Nephron progenitor cell (in vitro differentiated cells): ENCODE measurements at regions not wholly inside any gene's neighbourhood (a gene's known extent, or its start where the extent isn't known, plus 50 kb on each side); places are given as distances from the start of the nearest gene placed in this dataset.

Source experiments
- DNase-seq: peaks from one replicate; pipeline ENCODE4 v3.0.0; 2021
- H3K27ac Mint-ChIP-seq: 2 replicates; pipeline ENCODE4 v1.8.0; 2021; ENCODE audit warnings: mild to moderate bottlenecking, moderate library complexity, mixed read lengths
- H3K27me3 Mint-ChIP-seq: 2 replicates; pipeline ENCODE4 v1.8.0; 2021; ENCODE audit warnings: mild to moderate bottlenecking, low read depth, mixed read lengths; ENCODE audit not compliant: poor library complexity
- H3K36me3 Mint-ChIP-seq: 2 replicates; pipeline ENCODE4 v1.8.0; 2021; ENCODE audit warnings: low read depth, mixed read lengths
- H3K4me1 Mint-ChIP-seq: 2 replicates; pipeline ENCODE4 v1.8.0; 2021; ENCODE audit warnings: mixed read lengths
- H3K4me3 Mint-ChIP-seq: 2 replicates; pipeline ENCODE4 v1.8.0; 2021; ENCODE audit warnings: mild to moderate bottlenecking, moderate library complexity, mixed read lengths
- H3K9me3 Mint-ChIP-seq: 2 replicates; pipeline ENCODE4 v1.8.0; 2021; ENCODE audit warnings: mild to moderate bottlenecking, moderate library complexity, mixed read lengths
- TF ChIP-seq, protein P1 (sequence below): fragments of 200-600 bp; sonication (generic); IDR thresholded peaks from 2 replicates; pipeline ENCODE4 v1.5.0; 2021; ENCODE audit warnings: antibody characterized with exemption

DNA sequence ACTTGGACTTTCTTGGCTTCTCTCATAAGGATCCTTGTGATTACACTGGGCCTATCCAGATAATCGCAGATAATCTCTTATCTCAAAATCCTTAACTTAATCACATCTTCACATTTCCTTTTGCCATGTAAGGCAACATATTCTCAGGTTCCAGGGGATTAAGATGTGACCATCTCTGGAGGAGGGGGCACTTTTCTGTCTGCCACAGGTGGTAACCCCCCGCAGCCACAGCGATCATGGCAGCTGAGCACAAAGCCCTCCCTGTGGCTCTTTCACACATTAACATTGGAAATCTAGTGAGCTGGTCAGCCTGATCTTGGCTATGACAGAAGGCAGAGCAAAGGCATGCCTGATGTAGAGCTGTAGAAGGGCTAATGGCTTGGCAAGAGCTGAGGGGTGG, 69.1 kb upstream of the CD82 start:
- no peak for DNase-seq
- H3K4me3 Mint-ChIP-seq: no peak overlapping the region
- TF ChIP-seq, protein P1, sequence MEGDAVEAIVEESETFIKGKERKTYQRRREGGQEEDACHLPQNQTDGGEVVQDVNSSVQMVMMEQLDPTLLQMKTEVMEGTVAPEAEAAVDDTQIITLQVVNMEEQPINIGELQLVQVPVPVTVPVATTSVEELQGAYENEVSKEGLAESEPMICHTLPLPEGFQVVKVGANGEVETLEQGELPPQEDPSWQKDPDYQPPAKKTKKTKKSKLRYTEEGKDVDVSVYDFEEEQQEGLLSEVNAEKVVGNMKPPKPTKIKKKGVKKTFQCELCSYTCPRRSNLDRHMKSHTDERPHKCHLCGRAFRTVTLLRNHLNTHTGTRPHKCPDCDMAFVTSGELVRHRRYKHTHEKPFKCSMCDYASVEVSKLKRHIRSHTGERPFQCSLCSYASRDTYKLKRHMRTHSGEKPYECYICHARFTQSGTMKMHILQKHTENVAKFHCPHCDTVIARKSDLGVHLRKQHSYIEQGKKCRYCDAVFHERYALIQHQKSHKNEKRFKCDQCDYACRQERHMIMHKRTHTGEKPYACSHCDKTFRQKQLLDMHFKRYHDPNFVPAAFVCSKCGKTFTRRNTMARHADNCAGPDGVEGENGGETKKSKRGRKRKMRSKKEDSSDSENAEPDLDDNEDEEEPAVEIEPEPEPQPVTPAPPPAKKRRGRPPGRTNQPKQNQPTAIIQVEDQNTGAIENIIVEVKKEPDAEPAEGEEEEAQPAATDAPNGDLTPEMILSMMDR: no peak
- peaks cover 6% of the 10 kb centered on the region for H3K4me1 Mint-ChIP-seq
- peaks cover 11% of the 10 kb centered on the region for H3K27me3 Mint-ChIP-seq
- no peaks in the 10 kb centered on the region for H3K9me3 Mint-ChIP-seq
- H3K27ac Mint-ChIP-seq: no peak overlapping the region
- no peaks in the 10 kb centered on the region for H3K36me3 Mint-ChIP-seq

DNA sequence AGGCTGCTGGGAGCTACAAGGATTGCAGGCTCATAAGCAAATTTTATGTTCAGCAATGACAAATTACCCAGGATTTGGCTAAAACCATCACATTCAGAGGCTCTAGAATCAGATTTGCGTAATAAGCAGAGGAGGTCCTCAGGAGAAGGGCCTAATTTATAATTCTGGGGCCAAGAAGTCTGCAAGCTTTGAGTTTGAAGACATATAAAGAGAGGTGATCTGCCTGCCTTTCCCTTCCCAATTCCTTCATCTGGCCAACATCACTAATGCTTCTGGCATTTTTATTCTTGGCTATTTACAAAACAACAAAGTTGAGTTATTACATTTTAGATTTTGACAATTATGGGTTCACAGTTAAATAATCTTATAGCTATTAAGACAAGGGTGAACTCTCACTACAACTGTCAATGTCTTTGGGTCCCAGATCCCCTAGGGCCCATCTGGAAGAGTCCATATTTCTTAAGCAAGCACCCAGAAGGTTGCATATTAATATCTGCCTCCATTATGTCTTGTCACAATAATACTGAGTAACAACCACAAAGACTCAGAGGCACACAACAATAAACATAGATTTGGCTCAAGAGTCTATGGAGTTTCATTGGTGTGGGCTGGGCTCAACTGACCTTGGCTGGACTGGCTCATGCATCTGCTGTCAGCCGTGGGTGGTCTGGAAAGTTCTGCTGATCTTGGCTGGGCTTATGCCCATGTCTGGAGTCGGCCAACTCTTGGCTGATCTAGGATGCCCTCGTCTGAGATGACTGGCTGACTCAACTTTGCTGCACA, 67.2 kb upstream of the CD82 start:
- no peaks in the 10 kb centered on the region for H3K36me3 Mint-ChIP-seq
- H3K4me3 Mint-ChIP-seq: no peak overlapping the region
- H3K4me1 Mint-ChIP-seq: no peaks in the 10 kb centered on the region
- H3K27me3 Mint-ChIP-seq: peaks cover 16% of the 10 kb centered on the region
- no peak overlapping the region for H3K27ac Mint-ChIP-seq
- TF ChIP-seq, protein P1: no peak
- no peaks in the 10 kb centered on the region for H3K9me3 Mint-ChIP-seq
- no peak for DNase-seq

DNA sequence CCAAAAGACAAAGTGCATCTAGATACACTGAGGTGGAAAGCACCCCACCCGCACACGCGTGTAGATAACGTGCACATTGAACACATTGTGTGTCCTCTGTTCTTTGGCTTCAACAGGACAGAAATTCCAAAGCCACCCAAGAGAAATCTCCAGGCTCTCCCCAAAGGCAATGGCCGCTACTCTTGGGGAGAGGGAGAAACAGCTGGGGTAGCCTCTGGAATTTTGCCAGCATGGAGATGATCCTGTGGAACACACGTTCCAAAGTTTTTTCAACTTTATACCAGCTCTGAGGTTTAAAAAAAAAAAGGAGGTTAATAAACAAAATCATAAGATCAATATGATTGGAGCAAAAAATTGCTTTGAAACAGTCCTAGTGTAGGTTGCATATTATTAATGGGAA, 63.0 kb upstream of the CD82 start:
- H3K27ac Mint-ChIP-seq: no peak overlapping the region
- peaks cover 17% of the 10 kb centered on the region for H3K27me3 Mint-ChIP-seq
- peaks cover 8% of the 10 kb centered on the region for H3K9me3 Mint-ChIP-seq
- H3K4me1 Mint-ChIP-seq: no peaks in the 10 kb centered on the region
- no peak for DNase-seq
- TF ChIP-seq, protein P1: no peak
- no peak overlapping the region for H3K4me3 Mint-ChIP-seq
- no peaks in the 10 kb centered on the region for H3K36me3 Mint-ChIP-seq

DNA sequence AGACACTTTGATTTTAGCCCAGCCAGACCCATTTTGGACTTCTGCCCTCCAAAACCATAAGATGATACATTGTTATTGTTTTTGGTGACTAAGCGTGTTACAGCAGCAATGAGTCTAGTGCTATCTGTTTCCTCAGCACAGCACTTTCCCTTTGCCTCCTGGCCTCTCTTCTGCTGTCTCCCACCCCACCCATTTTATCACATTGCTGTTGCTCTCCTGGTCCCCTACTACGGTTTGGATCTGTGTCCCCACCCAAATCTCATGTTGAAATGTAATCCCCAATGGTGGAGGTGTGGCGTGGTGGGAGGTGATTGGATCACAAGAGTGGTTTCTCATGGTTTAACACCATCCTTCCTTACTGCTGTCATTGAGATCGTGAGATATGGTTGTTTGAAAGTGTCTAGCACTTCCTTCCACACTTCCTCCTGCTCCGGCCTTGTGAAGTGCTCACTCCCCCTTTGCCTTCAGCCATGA, 59.8 kb upstream of the CD82 start:
- TF ChIP-seq, protein P1: no peak
- Mint-ChIP-seq H3K27me3 (peaks cover 17% of the 10 kb centered on the region), H3K36me3 (no peaks in the 10 kb centered on the region), H3K9me3 (peaks cover 8% of the 10 kb centered on the region), H3K4me1 (peaks cover 9% of the 10 kb centered on the region), H3K4me3 (no peak overlapping the region), H3K27ac (no peak overlapping the region)
- no peak for DNase-seq

DNA sequence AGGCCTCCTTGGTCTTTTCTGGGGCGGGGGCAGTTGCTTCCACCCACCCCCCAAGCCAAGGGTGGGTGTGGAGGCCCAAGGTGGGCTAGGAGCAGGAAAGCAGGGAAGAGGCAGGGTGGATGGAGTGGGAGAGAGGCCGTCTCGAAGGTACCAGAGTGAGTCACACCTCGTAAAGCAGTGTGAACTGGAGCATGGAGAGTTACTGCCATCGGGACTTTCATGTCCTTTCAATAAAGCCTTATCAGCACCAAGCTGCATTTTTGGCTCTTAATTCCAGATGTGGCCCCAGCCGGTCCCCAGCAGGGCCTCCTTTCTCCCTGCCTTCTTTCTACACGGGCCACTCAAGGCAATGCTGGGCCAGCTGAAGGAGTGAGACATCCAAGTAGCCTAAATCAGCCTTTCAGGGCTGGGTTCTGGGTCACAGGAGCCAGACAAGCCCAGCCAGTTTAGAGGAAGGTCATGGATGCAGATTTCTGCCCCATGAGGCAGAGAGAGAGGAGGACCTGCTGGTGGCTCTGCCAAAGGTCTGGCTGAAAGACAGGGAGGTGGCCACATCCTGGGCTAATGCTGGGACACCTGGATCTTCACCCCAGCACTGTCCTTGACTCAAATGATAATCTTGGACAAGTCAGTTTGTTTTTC, 59.0 kb upstream of the CD82 start:
- Mint-ChIP-seq H3K4me3 (no peak overlapping the region), H3K27ac (peak overlapping the region; percentile 23), H3K4me1 (peaks cover 9% of the 10 kb centered on the region), H3K9me3 (peaks cover 8% of the 10 kb centered on the region), H3K36me3 (no peaks in the 10 kb centered on the region), H3K27me3 (peaks cover 22% of the 10 kb centered on the region)
- no peak for DNase-seq
- TF ChIP-seq, protein P1: no peak
